ENCODE measurements at regions not wholly inside any gene's neighbourhood (a gene's known extent, or its start where the extent isn't known, plus 50 kb on each side); places are given as distances from the start of the nearest gene placed in this dataset.

GRCh38 chr4:85411386-85411785, 63.6 kb upstream of the ARHGAP24 start:
- TF ChIP-seq SUZ12 (IDR thresholded peaks at IDR 0.05; ENCODE audit: extremely low read depth, insufficient read depth, insufficient read length) (no peak), YY1 (IDR thresholded peaks at IDR 0.05; ENCODE audit: insufficient read depth, insufficient read length) (no peak), ZNF274 (IDR thresholded peaks at IDR 0.05; ENCODE audit: low read depth, low read length) (no peak)

Data from NT2/D1 (cell line).